Astrocyte (in vitro differentiated cells and primary cell): ENCODE measurements at regions not wholly inside any gene's neighbourhood (a gene's known extent, or its start where the extent isn't known, plus 50 kb on each side); places are given as distances from the start of the nearest gene placed in this dataset.
A peak's percentile ranks its signal among the peaks of the same experiment; 100 is the strongest.

Experiments
- DNase-seq: peaks from one replicate; pipeline ENCODE4 v3.0.0-alpha.2; 2010; ENCODE audit warnings: low read depth
- FAIRE-seq: peaks from 2 replicates; lab custom pipeline; 2011; peaks lifted over from hg19 to GRCh38; lab: Jason Lieb, UNC
- H2AFZ ChIP-seq: 2 replicates; pipeline ENCODE4 v1.6.0; 2012; ENCODE audit warnings: low read depth, low read length, inconsistent platforms
- H3K27ac ChIP-seq: 2 replicates; pipeline ENCODE4 v1.5.1; 2011; ENCODE audit warnings: low read depth, low read length, inconsistent platforms
- H3K27me3 ChIP-seq: 2 replicates; pipeline ENCODE4 v1.6.0; 2011; ENCODE audit warnings: low read length, inconsistent platforms; ENCODE audit not compliant: insufficient read depth
- H3K36me3 ChIP-seq: 2 replicates; pipeline ENCODE4 v1.5.1; 2011; ENCODE audit warnings: low read length, inconsistent platforms; ENCODE audit not compliant: insufficient read depth
- H3K4me1 ChIP-seq: 2 replicates; pipeline ENCODE4 v1.5.1; 2011; ENCODE audit warnings: low read length, inconsistent platforms; ENCODE audit not compliant: insufficient read depth
- H3K4me2 ChIP-seq: 2 replicates; pipeline ENCODE4 v1.6.0; 2012; ENCODE audit warnings: low read length, inconsistent platforms
- H3K4me3 ChIP-seq: 2 replicates; pipeline ENCODE4 v1.5.1; 2011; ENCODE audit warnings: low read depth, mild to moderate bottlenecking, low read length, inconsistent platforms; ENCODE audit not compliant: insufficient read depth
- H3K79me2 ChIP-seq: 2 replicates; pipeline ENCODE4 v1.6.0; 2012; ENCODE audit warnings: mild to moderate bottlenecking, low read length, inconsistent platforms; ENCODE audit not compliant: insufficient read depth
- H3K9ac ChIP-seq: 2 replicates; pipeline ENCODE4 v1.6.0; 2012; ENCODE audit warnings: mild to moderate bottlenecking, low read length, inconsistent platforms
- H3K9me3 ChIP-seq: 2 replicates; pipeline ENCODE4 v1.5.1; 2012; ENCODE audit warnings: low read depth, mild to moderate bottlenecking, low read length, inconsistent platforms; ENCODE audit not compliant: insufficient read depth
- H4K20me1 ChIP-seq: 2 replicates; pipeline ENCODE4 v1.6.0; 2012; ENCODE audit warnings: low read length, inconsistent platforms; ENCODE audit not compliant: insufficient read depth
- H3K27ac Mint-ChIP-seq: one replicate; pipeline ENCODE4 v1.8.0; 2021; ENCODE audit warnings: mild to moderate bottlenecking, mixed read lengths; ENCODE audit not compliant: unreplicated experiment
- H3K27me3 Mint-ChIP-seq: one replicate; pipeline ENCODE4 v1.8.0; 2021; ENCODE audit warnings: low read depth, mixed read lengths; ENCODE audit not compliant: unreplicated experiment
- H3K36me3 Mint-ChIP-seq: one replicate; pipeline ENCODE4 v1.8.0; 2021; ENCODE audit warnings: low read depth, mixed read lengths; ENCODE audit not compliant: unreplicated experiment
- H3K4me1 Mint-ChIP-seq: one replicate; pipeline ENCODE4 v1.8.0; 2021; ENCODE audit warnings: low read depth, mixed read lengths; ENCODE audit not compliant: unreplicated experiment
- H3K4me3 Mint-ChIP-seq: one replicate; pipeline ENCODE4 v1.8.0; 2021; ENCODE audit warnings: mild to moderate bottlenecking, moderate library complexity, mixed read lengths; ENCODE audit not compliant: unreplicated experiment
- H3K9me3 Mint-ChIP-seq: one replicate; pipeline ENCODE4 v1.8.0; 2021; ENCODE audit warnings: mild to moderate bottlenecking, mixed read lengths; ENCODE audit not compliant: unreplicated experiment
- EZH2 ChIP-seq: IDR thresholded peaks from 2 replicates; pipeline ENCODE4 v1.6.1; 2012; ENCODE audit warnings: mild to moderate bottlenecking, low read length, inconsistent platforms; ENCODE audit not compliant: insufficient read depth
- TF ChIP-seq, protein P1 (sequence below): IDR thresholded peaks from 2 replicates; pipeline ENCODE4 v1.5.1; 2011; ENCODE audit warnings: low read depth, mild to moderate bottlenecking, inconsistent platforms, low read length, moderate library complexity; ENCODE audit not compliant: insufficient read depth

DNA sequence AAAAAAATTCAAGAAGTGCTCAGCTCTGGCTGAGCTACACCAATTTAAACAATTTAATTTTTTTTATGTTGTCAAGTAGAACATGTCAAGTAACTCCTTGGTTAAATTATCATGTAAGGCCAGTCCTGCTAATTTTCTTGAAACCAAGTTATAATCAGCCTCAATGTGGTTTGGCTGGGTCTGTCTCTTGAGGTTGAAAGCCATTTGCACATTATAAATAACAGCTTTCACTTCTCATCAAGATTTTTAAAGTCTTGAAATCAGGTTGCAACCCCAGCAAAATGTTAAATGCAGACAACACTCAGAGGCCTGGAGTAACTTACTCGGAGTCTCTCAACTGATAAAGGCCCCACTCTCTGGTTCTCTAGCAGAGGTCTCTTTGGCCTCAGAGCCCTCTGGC lies 324.4 kb downstream of the BRD1 start:
- TF ChIP-seq, protein P1, sequence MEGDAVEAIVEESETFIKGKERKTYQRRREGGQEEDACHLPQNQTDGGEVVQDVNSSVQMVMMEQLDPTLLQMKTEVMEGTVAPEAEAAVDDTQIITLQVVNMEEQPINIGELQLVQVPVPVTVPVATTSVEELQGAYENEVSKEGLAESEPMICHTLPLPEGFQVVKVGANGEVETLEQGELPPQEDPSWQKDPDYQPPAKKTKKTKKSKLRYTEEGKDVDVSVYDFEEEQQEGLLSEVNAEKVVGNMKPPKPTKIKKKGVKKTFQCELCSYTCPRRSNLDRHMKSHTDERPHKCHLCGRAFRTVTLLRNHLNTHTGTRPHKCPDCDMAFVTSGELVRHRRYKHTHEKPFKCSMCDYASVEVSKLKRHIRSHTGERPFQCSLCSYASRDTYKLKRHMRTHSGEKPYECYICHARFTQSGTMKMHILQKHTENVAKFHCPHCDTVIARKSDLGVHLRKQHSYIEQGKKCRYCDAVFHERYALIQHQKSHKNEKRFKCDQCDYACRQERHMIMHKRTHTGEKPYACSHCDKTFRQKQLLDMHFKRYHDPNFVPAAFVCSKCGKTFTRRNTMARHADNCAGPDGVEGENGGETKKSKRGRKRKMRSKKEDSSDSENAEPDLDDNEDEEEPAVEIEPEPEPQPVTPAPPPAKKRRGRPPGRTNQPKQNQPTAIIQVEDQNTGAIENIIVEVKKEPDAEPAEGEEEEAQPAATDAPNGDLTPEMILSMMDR = no peak
- TF ChIP-seq EZH2 = no peak
- no peak overlapping the region for H3K4me2 ChIP-seq
- H3K4me3 Mint-ChIP-seq = no peak overlapping the region

DNA sequence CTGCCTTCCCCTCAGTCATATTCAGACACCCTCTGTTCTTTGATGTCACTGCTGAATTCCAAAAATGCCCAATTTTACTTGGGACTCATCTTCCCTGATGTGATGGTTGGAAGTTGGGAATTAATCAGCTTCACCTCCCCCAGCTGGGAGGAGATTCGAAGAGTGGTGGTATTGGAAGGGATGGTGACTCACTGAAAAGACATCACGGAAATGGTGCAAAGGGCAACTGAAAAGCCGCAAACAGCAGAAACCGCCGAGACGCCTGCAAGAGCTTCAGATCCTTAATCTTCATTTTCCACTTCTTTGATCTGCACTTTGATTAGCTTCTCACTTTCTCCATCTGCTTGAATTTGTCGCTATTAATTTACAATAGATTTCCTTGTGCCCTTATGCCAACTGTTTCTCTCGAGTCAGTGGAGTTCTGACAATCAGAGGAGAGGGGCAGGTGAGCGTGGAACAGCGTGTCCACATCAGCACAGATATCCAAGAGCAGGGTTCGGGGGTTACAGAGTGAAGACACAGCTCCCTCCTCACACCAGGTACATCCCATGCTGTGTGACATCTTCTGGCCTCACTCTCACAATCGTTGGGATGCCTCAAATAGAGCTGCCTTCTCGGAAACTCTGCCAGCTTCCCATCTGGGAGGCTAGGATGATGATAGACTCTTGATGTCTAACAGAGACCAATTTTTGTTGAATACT lies 325.4 kb downstream of the BRD1 start:
- peaks cover 2% of the 10 kb centered on the region for H3K27me3 Mint-ChIP-seq
- H3K9me3 Mint-ChIP-seq = no peaks in the 10 kb centered on the region
- Histone ChIP-seq H3K9me3 (peaks cover 11% of the 10 kb centered on the region), H3K9ac (no peak overlapping the region), H3K36me3 (no peaks in the 10 kb centered on the region), H3K27me3 (no peaks in the 10 kb centered on the region), H4K20me1 (no peaks in the 10 kb centered on the region), H3K4me1 (no peaks in the 10 kb centered on the region), H3K4me2 (peak overlapping the region; percentile 48), H3K27ac (no peak overlapping the region), H3K79me2 (no peaks in the 10 kb centered on the region), H3K4me3 (no peak overlapping the region), H2AFZ (no peak overlapping the region)
- peaks cover 5% of the 10 kb centered on the region for H3K4me1 Mint-ChIP-seq
- TF ChIP-seq, protein P1 = no peak
- DNase-seq (peak; percentile 7), FAIRE-seq (no peak)
- H3K27ac Mint-ChIP-seq = peak overlapping the region; percentile 43
- H3K36me3 Mint-ChIP-seq = no peaks in the 10 kb centered on the region
- no peak overlapping the region for H3K4me3 Mint-ChIP-seq

More for the DNA sequence above, 324.4 kb downstream of the BRD1 start:
- Histone ChIP-seq H3K79me2 (no peaks in the 10 kb centered on the region), H3K27ac (no peak overlapping the region), H3K36me3 (no peaks in the 10 kb centered on the region), H3K9me3 (peaks cover 13% of the 10 kb centered on the region), H2AFZ (no peak overlapping the region), H4K20me1 (no peaks in the 10 kb centered on the region), H3K27me3 (no peaks in the 10 kb centered on the region), H3K4me1 (no peaks in the 10 kb centered on the region), H3K9ac (no peak overlapping the region), H3K4me3 (no peak overlapping the region)
- Mint-ChIP-seq H3K9me3 (no peaks in the 10 kb centered on the region), H3K27me3 (peaks cover 2% of the 10 kb centered on the region), H3K4me1 (peaks cover 5% of the 10 kb centered on the region), H3K27ac (peak overlapping the region; percentile 43), H3K36me3 (no peaks in the 10 kb centered on the region)
- FAIRE-seq (no peak), DNase-seq (no peak)

DNA sequence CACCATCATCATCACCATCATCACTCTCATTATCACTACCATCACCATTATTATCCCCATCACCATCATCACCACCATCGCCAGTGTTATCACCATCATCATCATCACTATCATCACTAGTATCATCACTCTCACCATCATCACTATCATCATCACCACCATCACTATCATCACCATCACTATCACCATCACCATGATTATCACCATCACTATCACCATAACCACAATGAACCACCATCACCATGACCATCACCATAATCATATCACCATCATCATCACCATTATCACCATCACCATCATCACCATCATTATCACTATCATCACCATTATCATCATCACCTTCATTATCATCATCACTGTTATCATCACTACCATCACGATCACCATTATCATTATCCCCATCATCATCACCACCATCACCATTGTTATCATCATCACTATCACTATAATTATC lies 326.7 kb downstream of the BRD1 start:
- no peak overlapping the region for H2AFZ ChIP-seq
- TF ChIP-seq, protein P1 = no peak
- TF ChIP-seq EZH2 = no peak
- no peak overlapping the region for H3K4me3 ChIP-seq
- H3K36me3 ChIP-seq = no peaks in the 10 kb centered on the region
- no peak overlapping the region for H3K27ac ChIP-seq
- no peak overlapping the region for H3K9ac ChIP-seq
- FAIRE-seq (no peak), DNase-seq (no peak)
- no peaks in the 10 kb centered on the region for H3K27me3 ChIP-seq
- H3K4me3 Mint-ChIP-seq = no peak overlapping the region
- no peaks in the 10 kb centered on the region for H3K4me1 ChIP-seq
- peaks cover 5% of the 10 kb centered on the region for H3K4me1 Mint-ChIP-seq
- no peaks in the 10 kb centered on the region for H3K36me3 Mint-ChIP-seq
- H3K4me2 ChIP-seq = no peak overlapping the region
- H3K79me2 ChIP-seq = no peaks in the 10 kb centered on the region
- H3K9me3 Mint-ChIP-seq = no peaks in the 10 kb centered on the region
- no peak overlapping the region for H3K27ac Mint-ChIP-seq
- H4K20me1 ChIP-seq = no peaks in the 10 kb centered on the region
- H3K9me3 ChIP-seq = peaks cover 11% of the 10 kb centered on the region
- H3K27me3 Mint-ChIP-seq = peaks cover 2% of the 10 kb centered on the region
